ENCODE measurements at regions not wholly inside any gene's neighbourhood (a gene's known extent, or its start where the extent isn't known, plus 50 kb on each side); places are given as distances from the start of the nearest gene placed in this dataset.
"Not testable (repeated sequence)": the region's sequence is repeated elsewhere in the genome, so short reads cannot be mapped to it uniquely, and the experiment has no call there.

DNA sequence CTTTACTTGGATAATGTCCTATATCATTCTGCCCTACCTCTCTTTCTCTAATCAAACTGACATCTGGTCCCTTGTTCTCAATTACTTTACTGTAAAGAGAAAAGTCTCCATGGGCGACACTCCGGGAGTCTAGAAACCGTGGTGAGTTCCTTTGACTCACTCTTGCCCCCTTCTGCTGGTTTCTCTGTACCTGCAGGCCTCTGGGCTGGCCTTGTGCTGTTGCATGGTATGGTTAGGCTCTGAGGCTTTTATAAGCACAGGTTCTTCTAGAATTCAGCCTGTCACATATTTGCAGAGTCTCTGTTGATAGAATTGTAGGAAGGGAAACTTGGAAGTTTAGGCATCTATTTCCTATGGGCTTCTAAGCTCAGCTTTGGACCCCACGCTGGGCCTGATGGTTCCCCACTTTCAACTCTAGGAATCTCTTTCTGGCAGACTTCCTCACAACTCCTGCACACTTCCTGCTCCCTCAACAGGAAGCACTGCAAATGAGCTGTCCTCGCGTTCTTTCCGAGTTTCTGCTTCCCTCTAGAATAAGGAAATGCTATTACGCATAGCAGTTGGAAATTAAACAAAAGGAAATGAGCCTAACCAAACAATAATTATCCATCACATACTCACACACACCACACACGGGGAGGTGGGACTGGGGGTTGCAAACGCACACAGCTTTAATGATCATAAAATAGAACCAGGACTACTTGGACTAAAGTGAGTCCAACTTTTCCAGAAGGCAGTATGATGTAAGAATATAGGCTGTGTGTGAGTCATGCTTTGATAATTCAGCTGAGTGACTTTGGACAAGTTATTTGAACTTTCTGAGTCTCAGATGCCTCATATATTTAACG is 683.3 kb downstream of the QKI start:
- no peak for DNase-seq

DNA sequence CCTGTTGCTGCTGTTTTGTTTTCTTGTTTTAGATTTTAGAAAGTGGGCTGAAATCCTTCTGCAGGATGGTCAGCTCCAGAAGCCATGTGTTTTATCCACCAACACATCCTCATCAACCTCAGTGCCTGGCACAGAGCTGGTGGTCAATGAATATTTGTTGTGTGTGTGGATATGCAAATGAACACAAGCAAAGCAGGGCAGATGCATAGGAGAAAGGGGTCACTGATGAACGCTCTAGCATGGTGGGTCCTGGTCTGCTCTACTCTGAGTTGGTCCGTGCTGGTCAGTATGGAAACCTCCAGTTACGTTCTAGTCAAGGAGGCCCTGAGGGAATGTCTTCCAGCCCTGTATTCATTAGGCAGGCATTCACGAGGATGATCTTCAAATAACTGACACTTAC is 682.5 kb downstream of the QKI start:
- no peak for DNase-seq

DNA sequence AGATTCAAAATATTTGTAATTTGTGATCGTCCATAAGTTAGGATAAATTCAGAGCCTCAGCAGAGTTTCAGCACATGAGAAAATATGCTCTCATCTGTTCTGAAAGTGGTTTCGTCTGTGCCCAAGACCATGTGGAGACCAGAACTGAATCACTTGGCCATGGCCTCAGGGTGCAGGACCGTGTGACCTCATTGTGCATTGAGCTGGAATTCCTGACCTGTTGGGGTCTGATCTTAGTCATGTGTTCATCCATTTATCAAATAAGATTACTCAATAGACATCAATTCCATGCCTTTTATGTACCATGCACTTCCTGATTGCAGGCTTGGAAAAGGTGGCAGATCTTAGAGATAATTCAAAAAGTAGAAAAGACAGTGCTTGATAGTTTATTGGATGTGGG is 680.5 kb downstream of the QKI start:
- no peak for DNase-seq

DNA sequence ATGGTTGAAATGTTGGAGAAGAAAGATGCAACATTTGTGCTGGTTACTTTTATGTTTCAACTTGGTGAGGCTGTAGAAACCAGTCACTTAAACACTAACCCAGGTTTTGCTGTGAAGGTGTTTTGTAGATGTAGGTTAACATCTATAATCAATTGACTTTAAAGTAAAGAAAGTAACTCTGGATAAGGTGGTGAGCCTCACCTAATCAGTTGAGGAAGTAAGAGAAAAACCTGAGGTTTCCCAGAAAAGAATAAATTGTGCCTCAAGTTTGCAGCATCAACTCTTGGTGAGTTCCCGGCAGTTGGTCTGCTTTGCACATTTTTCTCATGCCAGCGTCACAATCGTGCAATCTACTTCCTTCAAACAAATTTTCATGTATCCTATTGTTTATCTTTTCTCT is 673.4 kb downstream of the QKI start:
- DNase-seq: no peak

DNA sequence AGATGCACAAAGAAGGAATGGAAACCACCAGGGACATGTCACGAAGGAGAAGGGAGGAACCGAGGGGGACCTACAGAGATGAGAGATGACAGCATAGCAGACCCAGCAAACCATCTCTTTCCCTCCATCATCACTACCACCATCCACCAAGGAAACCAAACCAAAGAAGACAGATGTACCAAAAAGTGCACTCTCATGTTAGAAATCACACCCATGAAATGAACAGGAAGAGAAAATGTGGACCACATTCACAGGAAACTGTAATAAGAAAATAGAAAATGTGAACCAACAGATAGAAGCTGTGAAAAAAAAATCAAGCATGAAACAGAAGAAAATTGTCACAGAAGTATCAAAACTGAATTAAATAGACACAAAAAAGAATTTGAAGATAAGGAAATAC is 672.7 kb downstream of the QKI start:
- no peak for DNase-seq

DNA sequence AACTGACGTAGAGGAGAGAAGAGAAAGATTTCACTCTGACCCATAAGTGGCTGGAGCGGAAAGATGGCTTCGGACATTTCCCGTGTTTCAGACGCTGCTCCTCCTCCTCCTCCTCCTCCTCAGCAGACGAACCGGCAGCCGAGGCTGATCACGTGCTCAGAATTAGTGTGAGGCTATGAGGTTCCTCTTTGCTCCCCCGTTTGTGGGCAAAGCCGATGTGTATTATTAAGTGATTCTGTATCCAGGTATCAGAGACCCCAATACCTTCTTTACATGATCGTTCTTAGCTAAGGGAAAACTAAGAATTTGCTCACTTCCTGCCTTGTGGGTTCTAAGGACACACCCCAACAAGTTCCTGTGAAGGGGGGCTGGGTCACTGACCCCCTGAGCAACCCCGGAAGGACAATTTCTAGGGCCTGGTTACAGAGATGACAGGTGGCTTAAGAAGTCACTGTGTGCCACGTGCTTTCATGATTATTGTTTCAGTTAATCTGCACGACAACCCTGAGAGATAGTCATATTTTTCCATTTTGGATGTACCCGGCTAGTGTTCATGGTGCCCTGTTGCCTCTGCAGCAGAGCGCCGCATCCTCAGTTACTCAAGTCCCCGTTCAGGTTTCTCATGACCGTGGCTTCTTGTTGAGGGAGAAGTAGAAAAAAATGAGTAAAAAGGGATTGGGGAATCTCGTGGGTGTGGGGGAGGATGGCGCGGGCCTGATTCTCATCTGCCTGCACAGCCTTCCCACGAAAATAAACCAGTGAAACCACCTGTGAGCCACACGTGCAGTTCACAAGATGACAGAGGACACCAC is 671.8 kb downstream of the QKI start:
- DNase-seq: no peak

DNA sequence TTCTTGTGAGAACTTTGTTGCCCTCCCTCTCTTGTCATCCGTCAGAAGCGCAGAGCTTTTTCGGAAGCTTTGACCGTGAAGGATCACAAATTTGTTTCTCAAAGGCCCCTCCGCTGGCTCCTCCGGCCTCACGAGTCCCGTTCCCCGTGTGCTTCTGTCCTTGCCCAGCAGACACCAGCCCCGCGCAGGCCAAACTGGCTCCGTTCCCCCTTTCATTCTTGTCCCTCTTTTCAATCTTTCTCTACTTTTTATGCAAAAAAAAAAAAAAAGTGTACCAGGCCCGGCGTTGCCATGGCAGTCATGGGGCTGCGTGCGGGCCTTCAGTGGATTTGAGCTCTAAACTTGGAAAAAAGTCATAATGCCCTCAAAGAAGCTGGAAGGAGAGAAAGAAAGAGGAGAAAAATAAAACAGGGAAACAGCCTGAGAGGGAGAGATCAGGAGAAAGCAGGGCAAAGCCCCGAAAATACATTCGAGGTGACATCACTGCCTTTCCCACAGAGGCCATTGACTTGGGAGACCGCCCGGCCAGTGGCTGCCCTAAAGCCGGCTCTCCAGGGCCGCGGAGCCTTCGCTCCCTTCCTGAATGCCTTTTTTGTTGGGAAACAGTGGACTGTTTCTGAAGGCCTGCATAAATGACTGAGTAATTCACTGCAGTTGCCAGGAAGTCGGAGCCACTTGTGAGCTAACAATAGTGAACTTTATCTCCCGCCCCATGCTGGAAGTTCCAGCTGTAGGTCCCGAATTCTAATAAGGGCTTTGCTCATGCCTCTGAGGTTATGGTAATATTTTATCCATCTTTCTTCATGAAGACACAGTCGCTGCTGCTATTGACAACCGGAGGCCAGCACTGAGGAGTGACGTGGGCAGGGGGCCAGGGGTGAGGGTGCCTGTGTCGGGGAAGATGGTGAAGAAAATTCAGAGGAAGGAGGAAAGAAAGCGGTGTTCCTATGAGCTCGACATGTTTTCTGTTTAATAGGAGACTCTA is 670.9 kb downstream of the QKI start:
- no peak for DNase-seq

DNA sequence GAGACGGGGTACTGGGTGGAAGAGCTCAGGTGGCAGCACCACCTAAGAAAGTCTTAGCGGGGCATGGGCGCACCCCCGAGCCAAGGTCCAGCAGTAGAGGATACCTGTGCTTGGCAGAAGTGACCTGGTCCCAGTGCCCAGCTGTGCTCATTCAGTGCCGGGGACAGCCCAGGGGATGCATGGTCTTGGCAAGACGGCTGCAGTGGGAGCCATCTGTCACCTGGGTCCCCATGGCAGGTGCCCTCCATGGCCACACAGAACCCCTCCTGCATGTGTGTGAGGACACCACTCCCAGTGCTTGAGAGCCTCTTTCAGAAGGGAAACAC is 664.7 kb downstream of the QKI start:
- DNase-seq: no peak

DNA sequence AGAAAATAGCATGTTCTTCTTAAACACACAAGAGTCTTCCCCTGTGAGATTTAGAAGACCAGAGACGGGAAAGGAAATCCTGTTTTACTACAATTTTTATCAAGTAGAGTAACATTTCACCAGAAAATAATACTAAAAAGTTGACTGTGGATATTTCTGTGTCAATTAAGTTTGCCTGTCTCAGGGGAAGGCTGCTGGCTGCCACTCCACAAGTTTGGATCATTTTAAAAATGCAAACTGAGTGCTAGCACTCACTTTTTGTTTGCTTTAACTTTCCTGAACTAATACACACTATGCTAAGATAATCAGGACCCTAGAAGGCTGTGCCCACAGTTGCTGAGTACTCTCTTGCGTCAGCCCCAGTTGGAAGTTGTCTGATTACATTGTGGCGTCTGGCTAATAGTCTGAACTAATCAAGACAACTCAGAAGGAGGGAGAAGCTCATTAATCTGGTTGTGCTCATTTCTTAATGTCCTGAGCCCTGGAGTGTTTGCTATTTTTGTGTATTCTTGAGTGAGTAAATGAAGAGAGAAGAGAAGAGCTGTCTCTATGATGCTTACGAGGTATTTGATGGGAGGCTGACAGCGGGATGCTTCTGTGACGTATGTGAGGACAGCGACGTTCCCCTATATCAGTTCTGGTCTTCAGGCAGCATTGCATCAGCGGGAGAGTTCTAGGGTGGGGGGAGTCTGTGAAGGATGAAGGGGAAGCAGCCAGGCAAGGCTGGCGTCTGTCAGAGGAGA is 664.2 kb downstream of the QKI start:
- no peak for DNase-seq

DNA sequence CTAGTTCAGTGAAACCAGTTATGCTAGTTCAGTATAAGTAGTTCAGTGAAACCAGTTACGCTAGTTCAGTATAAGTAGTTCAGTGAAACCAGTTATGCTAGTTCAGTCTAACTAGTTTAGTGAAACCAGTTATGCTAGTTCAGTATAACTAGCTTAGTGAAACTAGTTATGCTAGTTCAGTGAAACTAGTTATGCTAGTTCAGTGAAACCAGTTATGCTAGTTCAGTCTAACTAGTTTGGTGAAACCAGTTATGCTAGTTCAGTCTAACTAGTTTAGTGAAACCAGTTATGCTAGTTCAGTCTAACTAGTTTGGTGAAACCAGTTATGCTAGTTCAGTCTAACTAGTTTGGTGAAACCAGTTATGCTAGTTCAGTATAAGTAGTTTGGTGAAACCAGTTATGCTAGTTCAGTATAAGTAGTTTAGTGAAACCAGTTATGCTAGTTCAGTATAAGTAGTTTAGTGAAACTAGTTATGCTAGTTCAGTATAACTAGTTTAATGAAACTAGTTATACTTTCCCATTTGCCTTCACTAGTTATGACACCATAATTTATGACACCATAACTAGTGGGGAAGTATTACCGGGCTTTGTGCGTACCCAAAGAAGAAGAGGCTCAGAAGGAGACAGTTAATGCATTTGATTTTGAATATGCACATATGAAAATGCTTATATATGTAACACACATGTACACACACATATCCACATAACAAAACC is 662.5 kb downstream of the QKI start:
- DNase-seq: not testable (repeated sequence)

DNA sequence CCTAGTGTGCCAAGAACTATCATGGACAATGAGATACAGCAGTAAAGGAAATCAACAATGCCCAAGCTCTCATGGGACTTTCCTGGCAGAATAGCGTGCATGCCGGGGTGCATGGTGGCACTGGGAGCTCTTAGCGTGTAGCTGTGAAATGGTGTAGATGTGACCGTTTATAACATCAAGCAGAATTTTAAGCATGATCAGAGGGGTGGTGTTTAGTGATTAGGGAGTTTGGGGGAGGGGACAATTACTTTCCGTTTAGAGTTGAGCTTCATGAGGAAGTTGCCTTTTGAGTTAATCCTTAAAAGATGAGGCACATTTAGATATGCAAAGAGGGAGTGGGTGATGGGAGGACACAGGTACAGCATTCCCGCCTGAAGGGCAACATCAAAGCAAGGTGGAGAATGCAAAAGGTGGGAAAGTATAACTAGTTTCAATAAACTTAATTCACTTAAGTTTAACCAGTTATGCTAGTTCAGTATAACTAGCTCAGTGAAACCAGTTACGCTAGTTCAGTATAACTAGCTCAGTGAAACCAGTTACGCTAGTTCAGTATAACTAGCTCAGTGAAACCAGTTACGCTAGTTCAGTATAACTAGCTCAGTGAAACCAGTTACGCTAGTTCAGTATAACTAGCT is 661.6 kb downstream of the QKI start:
- no peak for DNase-seq

DNA sequence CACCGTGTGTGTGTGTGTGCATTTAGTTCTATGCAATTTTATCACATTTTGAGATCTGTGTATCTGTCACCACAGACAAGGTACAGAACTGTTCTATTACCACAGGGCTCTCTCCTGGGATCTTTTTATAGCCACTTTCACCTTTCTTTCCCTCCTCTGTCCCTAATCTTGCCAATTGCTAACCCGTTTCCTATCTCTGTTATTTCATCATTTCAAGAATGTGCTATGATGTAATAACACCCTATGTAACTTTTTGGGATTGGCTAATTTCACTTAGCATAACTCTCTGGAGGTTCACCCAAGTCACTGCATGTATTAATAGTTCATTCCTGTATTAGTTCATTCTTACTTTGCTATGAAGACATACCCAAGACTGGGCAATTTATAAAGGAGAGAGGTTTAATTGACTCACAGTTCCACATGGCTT is 657.7 kb downstream of the QKI start:
- no peak for DNase-seq

DNA sequence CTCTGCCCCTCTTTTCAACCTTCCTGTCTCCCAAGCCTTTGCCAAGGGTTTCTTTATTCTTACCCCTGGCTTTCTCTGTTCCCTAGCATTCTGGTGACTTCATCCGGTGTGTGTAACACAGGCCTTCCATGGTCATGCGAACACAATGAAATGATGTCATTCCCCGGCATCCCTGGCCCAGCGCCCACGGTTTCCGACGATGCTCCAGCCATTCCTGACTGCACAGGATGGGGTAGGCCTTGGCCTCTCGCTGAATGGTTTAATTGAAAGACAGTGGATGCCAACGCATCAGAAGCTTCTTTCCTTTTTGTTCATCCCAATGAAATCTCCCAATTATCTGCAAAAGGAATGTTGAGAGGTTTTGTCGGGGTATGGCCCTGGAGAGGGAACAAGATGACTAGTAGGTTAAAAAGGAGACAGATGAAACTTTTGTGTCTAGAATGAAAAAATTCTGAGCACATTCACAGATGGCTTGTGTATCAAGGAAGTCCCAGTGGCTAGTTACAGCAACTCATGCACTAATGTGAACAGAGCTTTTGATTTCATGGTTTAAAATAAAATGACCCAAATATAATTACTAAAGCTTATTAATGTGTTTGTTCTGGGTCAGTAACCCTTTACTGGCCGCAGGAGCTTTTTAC is 655.0 kb downstream of the QKI start:
- no peak for DNase-seq

DNA sequence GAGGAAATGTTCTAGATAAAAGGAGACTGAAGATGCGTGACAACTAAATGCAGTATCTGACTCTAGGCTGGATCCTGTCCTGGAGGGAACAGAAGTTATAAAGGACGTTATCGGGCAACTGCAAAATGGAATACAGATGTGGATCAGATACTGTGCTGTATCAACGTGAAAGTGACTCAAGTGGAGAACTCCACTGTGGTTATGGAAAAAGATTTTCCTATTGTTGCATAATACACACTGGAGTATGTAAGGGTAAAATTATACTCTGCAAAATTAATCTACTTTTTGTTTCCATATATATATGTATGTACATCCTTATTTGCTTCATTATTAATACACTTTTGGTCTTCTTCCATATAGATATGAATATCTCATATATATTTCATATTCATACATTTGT is 654.0 kb downstream of the QKI start:
- DNase-seq: no peak

DNA sequence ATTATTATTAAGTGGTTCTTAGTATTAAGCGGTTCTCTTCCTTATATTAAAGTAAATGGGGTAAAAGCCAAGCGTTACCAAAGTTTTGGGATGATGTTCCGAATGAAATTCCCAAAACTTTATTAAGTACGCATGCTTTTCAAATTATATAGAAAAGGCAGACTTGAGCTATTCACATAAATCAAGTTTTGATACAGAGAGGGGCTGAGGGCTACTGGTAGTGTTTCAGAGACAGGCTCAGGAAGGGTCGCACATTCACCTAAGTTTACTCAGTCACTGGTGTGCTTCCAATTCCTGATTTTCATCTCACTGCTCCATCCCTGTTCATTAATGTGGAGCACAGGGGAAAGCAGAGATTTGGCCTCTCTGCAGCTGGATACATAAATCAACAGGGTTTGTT is 652.2 kb downstream of the QKI start:
- DNase-seq: no peak

DNA sequence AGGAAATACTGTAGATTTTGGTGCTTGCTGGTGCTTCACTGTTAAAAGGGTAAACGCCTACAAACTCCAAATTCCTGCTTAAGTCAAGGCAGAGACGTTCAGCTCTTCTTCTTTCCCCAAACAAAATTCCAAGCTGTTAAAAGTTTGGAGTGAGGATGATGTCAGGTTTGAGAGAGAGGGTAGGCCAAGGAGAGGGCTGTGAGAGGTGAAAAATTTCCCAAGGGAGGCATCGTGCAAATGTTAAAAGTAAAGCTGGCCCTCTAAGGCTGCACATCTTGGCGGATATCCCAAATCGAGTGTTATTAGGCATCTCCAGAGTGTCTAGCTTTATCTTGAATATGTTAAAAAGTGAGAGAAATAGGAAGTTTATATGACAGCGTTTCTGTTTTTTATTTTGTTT is 651.8 kb downstream of the QKI start:
- no peak for DNase-seq

DNA sequence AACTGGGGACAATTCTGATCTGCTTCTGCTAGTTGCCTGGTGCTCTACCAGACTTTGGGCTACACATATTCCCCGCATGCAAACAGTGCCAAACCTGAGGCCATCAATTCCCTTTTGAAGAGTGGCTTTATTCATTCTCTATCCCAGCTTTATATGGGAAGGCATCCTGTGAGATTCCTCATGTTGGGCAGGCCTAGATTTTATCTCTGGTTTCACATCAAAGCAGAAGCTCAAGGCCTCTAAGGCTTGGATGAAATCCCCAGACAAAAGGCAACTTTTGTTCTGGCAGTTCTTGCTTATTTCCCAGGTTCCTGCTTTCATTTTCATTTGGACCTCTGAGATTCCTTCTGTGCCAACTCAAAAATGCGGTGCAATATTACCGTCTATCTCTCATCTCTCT is 648.8 kb downstream of the QKI start:
- no peak for DNase-seq

DNA sequence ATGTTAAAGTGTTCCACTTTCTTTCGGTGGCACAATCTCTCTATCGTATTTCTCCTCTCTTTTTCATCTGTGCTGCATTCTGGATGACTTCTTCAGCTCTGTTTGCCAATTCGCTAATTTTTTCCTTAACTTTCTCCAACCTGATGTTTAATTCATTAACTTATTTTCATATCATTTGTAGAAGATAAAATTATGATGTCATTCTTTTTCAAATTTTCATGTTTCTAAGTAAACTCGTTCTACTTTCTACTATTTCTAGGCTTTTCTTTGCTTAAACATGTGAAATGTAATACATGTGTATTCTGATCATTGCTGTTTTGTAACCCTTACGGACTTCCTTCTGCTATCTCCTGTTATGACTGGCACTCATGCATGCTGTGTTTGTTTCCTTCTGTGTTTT is 648.4 kb downstream of the QKI start:
- no peak for DNase-seq

DNA sequence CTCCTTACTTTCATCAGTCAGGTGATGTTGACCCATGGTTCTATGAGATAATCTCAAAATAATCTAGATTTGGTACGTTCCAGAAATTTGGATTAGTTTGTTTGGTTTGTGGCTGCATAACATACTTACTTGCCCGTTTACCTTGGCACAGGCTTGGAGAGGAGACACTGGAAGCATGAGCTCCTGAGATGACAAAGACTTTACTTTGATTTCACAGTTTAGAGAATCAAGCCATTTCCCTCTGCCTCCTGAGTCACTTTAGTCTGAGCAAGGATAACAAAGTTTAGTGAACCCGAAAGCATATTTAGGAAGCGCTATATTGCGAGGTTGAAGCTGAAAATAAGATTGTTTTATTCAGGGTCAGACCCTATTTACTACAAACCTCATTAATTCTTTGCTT is 643.4 kb downstream of the QKI start:
- no peak for DNase-seq

DNA sequence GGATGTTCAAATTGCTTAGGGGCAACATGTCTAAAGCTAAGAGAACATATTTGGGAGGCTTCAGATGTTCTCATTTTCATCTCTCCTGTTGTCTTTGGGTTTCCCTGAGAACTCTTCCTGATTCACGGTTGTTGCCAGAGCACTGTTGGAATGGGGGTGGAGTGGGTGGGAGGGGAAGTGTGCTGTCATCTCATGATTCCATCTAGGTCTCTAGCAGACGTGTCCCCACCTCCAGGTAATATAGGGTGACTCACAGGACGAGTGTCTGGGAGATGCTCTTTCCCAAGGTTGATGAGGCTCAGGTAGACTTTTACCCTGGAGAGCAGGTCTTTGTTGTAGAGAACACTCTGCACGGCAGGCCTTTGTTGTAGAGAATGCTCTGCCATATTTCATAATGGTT is 636.9 kb downstream of the QKI start:
- DNase-seq: no peak

DNA sequence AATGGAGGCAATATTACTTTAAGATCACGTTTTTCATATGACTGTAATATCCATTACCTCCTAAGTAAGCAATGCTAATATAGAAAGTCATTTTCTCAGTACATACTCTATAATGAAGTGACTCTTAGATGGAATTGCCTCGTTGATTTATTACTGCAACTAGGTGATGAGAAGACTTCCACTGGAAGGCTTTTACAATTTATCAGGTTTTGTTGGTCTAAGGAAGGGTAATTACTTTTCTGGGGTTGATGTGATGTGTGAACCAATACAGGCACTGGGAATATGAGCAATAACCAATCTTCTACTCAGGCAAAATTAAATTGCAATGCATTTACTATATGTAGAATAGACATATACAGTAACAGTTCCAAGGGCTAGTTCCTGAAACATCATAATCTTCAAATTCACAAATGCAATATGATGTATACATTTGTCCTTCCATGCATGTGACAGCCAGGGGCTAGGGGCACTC is 635.0 kb downstream of the QKI start:
- no peak for DNase-seq

Measured in SHP77 treated with DMSO at 0.1 percent for 48 hours (cell line).